ENCODE measurements at regions not wholly inside any gene's neighbourhood (a gene's known extent, or its start where the extent isn't known, plus 50 kb on each side); places are given as distances from the start of the nearest gene placed in this dataset.

DNA sequence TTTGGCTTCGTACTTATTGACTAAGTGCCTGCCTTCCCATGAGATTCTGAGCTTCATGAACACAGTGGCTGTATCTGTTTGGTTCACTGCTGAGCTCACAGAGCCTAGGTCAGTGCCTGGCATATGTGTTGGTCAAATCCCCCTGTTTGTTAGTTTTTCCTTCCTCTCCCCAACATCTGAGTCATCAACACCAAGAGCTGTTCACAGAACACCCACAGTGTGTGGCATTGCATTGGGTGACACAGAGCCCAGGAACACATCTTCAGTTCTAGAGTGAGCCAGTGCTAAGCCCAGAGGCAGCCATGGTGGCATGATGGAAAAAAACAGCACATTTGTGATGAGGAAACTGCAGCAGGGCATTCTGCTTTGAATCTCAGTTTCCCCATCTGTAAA lies 294.6 kb downstream of the SEC61B start:
- TF ChIP-seq POLR2A (IDR thresholded peaks at IDR 0.05) (no peak), POLR2AphosphoS5 (IDR thresholded peaks at IDR 0.05) (no peak)
- TF ChIP-seq, protein P1, sequence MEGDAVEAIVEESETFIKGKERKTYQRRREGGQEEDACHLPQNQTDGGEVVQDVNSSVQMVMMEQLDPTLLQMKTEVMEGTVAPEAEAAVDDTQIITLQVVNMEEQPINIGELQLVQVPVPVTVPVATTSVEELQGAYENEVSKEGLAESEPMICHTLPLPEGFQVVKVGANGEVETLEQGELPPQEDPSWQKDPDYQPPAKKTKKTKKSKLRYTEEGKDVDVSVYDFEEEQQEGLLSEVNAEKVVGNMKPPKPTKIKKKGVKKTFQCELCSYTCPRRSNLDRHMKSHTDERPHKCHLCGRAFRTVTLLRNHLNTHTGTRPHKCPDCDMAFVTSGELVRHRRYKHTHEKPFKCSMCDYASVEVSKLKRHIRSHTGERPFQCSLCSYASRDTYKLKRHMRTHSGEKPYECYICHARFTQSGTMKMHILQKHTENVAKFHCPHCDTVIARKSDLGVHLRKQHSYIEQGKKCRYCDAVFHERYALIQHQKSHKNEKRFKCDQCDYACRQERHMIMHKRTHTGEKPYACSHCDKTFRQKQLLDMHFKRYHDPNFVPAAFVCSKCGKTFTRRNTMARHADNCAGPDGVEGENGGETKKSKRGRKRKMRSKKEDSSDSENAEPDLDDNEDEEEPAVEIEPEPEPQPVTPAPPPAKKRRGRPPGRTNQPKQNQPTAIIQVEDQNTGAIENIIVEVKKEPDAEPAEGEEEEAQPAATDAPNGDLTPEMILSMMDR (IDR thresholded peaks at IDR 0.05): no peak

All from upper lobe of left lung (tissue), 4 donors.